GM13977 (cell line): ENCODE measurements at regions not wholly inside any gene's neighbourhood (a gene's known extent, or its start where the extent isn't known, plus 50 kb on each side); places are given as distances from the start of the nearest gene placed in this dataset.

Experiments
- DNase-seq: peaks from one replicate; pipeline ENCODE4 v3.0.0; 2012; ENCODE audit warnings: low spot score
- CTCF ChIP-seq: IDR thresholded peaks from 2 replicates; pipeline ENCODE4 v1.5.1; 2012; ENCODE audit warnings: mild to moderate bottlenecking, control low read depth; ENCODE audit not compliant: insufficient read depth; ENCODE audit errors: extremely low read depth, missing control alignments
- in situ Hi-C: fragments of 300-500 bp; cut with MboI; formaldehyde crosslinking; loops from one replicate; pipeline ENCODE4 v1.12.0; 2022; ENCODE audit warnings: low sequenced_read_pairs, low pct_unique_long_range_greater_than_20kb, mixed read lengths, inconsistent platforms; ENCODE audit not compliant: unreplicated experiment

GRCh38 chr2:176413786-176414185 is 144.5 kb downstream of the MTX2 start:
- TF ChIP-seq CTCF = no peak
- no peak for DNase-seq
- in situ Hi-C loops = no loop called here

DNA sequence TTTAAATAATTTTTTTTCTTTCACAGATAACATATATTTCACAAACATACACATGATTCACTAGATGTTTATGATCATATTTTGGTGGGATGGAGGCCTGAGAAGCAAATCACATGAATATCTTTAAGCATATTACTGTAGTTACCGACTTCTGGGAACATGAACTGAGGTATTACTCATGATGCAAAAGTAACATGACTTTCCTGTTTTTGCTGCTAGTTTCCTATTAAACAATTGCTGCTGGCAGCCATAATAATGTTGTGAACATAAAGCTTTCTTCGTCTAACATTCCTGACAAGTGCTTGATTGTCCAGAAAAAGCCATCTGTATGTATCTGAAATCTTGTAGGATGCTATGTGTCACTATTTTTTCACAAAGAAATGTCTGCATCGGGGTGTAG is 145.4 kb downstream of the MTX2 start:
- in situ Hi-C loops = no loop called here
- no peak for TF ChIP-seq CTCF
- no peak for DNase-seq

GRCh38 chr2:176415174-176415895 is 146.1 kb downstream of the MTX2 start:
- TF ChIP-seq CTCF = no peak
- in situ Hi-C loops = no loop called here
- DNase-seq = no peak

GRCh38 chr2:176415937-176416499 is 146.8 kb downstream of the MTX2 start:
- no peak for DNase-seq
- TF ChIP-seq CTCF = no peak
- in situ Hi-C loops = no loop called here

DNA sequence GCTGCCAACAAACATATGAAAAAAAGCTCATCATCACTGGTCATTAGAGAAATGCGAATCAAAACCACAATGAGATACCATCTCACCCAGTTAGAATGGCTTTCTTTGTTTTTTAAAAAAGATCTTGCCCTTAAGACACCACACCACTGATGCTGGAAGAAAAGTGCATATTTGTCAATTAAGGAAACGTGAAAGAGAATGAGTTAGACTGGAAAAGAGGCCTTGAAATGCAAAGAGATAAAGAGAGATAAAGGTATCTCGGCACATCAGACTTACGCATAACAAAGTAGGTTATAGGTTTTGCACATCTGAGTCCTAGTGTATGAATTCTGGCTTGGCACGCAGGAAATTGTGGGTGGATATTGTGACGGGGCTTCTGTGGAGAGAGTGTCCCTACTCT is 149.5 kb downstream of the MTX2 start:
- in situ Hi-C loops = no loop called here
- no peak for DNase-seq
- no peak for TF ChIP-seq CTCF

GRCh38 chr2:176419591-176420071 is 150.4 kb downstream of the MTX2 start:
- no peak for TF ChIP-seq CTCF
- DNase-seq = no peak
- in situ Hi-C loops = no loop called here
